Activated naive CD4-positive, alpha-beta T cell treated with anti-CD3 and anti-CD28 coated beads, Interleukin-2, amount 50 U/mL, for 72 hours (primary cell): ENCODE measurements at regions not wholly inside any gene's neighbourhood (a gene's known extent, or its start where the extent isn't known, plus 50 kb on each side); places are given as distances from the start of the nearest gene placed in this dataset.
A peak's percentile ranks its signal among the peaks of the same experiment; 100 is the strongest.

Experiments
- ATAC-seq, 2 donors: fragments of 150-1000 bp; cut with Tn5 transposase; 2 replicates each; pipeline ENCODE4 v1.10.0; 2021; ENCODE audit warnings: mild to moderate bottlenecking in 2 of 2, moderate library complexity in 2 of 2
- DNase-seq, 2 donors: peaks; one replicate each; pipeline ENCODE4 v3.0.0; 2021 to 2022; ENCODE audit warnings: low spot score in 2 of 2
- H3K27ac Mint-ChIP-seq, 2 donors: one replicate each; pipeline ENCODE4 v1.8.0; 2022; ENCODE audit warnings: mild to moderate bottlenecking in 2 of 2, mixed read lengths in 2 of 2
- H3K36me3 Mint-ChIP-seq, 2 donors: one replicate each; pipeline ENCODE4 v1.8.0; 2022; ENCODE audit warnings: mixed read lengths in 2 of 2
- H3K9me3 Mint-ChIP-seq, 2 donors: one replicate each; pipeline ENCODE4 v1.8.0; 2022; ENCODE audit warnings: mixed read lengths in 2 of 2

DNA sequence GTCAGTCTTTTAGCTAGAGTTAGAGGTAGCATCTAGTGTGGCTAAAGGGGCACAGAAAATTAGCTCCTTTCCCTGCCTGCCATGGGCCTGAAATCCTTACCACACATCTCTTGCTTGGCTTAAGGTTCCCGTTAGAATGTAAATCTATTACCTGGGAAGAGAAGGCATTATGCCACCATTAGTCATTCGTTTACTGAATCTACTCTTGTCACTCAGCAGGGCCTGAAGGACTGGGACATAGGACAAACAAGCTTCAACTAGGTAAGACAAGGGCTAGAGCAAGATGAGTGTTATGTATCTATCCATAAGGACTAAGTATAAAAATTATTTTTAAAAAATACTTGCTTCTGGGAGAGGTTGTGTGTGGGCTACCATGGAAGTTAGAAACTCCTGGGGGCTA, 112.4 kb downstream of the CT47B1 start:
- ATAC-seq (no peak), DNase-seq (no peak)
- Mint-ChIP-seq H3K36me3 (no peaks in the 10 kb centered on the region), H3K9me3 (no peaks in the 10 kb centered on the region), H3K27ac (no peak overlapping the region)

DNA sequence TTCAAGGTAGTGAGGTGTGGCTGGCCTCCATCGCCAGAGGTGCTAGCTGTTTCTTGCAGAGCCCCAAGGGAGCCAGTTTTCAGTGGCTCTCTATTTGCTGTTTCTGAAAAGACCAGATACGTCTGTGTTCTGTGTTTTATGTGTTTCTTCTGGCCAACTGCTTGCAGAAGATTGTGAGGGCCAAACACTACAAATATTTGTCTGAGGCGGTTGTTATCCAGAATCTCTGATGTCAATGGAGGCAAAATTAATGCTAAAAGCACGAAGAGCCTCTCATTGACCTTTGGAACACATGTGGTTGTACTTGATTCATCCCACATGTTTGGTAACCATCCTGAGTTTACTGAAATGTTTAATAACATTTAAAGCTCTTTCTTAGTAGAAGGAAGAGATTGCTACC, 113.9 kb downstream of the CT47B1 start:
- Mint-ChIP-seq H3K27ac (no peak overlapping the region), H3K9me3 (no peaks in the 10 kb centered on the region), H3K36me3 (no peaks in the 10 kb centered on the region)
- no peak for ATAC-seq
- no peak for DNase-seq

DNA sequence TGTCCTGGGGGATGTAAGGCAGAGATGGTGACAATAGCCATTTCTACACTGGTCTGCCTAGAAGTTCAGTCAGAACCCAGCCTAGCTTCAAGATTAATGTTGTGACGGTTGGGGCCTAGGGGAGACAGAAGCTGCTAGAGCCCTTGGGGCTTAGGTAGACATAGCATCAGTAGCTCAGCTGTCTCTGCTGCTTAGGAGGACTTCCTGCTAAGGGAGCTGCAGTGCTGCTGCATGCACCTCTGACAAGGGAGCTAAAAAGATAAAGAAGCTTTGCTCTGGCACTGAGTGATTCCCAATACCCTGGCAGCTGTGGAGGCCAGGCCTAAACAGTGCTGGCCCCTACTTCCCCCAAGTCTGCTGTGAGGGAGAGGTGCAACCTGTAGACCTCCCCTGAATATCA, 116.0 kb downstream of the CT47B1 start:
- no peak for ATAC-seq
- H3K27ac Mint-ChIP-seq: peak overlapping the region in 1 of 2 donors; percentile 49

DNA sequence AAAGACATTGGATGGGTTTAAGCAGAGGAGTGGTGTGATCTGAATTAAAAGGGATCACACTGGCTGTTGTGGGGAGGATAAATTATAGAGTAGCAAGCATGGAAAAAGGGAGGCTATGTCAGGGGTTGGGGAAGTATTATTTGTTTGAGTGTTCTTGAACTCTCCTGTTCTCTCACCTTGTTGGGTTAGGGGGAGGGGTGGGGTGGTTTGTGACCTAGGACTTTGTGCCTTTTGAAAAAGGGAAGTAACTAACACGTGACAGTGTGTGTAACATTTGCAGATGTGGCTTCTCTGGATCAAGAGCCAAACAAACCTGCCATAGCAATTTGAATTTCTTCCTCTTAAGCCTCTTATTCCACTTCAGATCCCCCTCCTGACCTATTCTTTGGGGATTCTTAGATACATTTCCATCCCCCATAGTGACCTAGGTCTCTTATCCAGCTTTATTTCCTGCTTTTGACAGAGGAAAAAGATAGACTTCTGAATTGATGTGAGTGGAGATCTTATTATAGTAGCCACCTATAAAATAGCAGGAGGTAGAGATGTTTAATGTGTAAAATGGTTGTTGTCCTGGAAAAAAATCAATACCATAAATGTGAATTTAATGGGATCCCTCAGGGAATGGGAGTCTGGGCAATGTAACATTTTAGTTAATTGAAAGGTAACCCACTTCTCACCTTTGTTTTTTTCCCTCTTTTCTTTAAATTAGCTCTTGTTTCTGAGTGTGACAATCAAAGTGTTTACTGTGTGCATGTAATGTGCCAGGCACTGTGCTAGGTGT, 120.4 kb downstream of the CT47B1 start:
- DNase-seq (no peak), ATAC-seq (no peak)
- no peaks in the 10 kb centered on the region for H3K9me3 Mint-ChIP-seq
- no peaks in the 10 kb centered on the region for H3K36me3 Mint-ChIP-seq
- H3K27ac Mint-ChIP-seq: peak overlapping the region; percentile 2 to 12

More for the DNA sequence above, 116.0 kb downstream of the CT47B1 start:
- no peak for DNase-seq
- Mint-ChIP-seq H3K9me3 (no peaks in the 10 kb centered on the region), H3K36me3 (no peaks in the 10 kb centered on the region)

DNA sequence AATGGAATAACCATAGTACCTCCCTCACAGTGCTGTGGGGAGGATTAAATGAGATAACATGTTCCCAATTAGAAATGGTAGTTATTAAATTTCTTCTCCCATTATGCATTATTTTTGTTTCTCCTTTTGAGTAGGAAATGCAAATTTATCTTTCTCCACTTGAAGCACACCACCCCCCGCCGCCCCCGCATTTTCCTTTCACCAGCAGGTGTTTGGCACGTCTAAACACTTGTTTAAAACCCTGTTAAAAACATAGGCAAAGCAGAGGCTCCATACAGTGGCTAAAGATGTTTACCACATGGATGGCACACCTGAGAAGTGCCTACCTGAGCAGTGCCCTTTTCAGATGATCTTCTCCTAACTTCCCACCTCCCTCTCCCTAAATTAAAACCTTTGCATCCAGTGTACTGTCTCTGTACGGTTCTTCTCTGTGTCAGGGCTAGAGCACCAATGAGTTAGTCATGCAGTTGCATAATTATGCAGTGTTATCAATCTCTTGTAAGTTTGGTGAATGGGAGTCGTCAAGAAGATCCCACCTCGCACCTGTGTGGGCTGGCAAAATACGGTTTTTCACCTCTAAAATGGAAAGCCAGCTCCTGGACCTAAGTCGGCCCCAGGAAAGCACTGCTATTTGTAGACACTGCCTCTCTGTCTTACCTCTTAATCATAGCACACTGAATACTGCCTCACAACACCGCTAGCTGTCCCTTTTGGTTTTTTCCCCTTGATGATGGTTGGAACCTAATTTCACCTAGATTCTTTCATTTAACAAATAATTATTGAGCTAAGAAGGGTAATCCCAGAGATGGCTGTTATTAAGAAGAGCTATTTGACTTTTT, 122.0 kb downstream of the CT47B1 start:
- H3K27ac Mint-ChIP-seq: peak overlapping the region in 1 of 2 donors; percentile 74
- peak; percentile 52 to 85 for ATAC-seq

DNA sequence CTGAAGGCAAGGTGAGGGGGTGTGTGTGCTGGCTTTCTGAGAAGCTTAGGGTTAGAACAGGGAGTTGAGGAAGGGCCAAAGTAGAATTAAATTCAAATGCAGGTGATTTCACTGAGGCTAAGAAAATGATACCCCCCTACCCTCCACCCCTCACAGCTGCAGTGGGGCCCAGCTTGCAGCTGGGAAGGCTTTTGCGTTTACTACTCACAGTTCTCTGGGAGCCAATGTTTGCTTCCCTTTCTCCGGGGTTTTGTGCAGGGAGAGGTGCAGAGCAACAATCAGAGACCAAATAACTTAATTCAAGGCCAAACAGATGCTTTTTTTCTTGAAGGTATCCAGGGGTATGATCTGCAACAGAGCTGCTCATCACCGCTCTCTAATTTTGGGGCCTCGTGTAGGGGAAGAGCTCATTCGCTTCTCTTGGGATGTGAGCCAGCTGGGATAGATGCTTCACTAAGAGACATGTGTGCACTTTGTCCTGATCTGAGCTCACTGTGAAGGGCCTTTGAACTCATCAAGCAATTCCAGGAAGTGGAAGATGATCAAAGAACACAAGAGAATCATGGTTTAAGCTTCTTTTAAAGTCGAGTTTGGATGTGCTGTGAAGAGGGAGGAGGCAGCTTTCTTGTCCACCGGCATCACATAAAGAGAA, 122.7 kb upstream of the C1GALT1C1 start:
- DNase-seq: no peak
- peak in 1 of 2 donors; percentile 21 for ATAC-seq
- no peak overlapping the region for H3K27ac Mint-ChIP-seq

More for the DNA sequence above, 122.0 kb downstream of the CT47B1 start:
- H3K36me3 Mint-ChIP-seq: no peaks in the 10 kb centered on the region
- DNase-seq: no peak
- H3K9me3 Mint-ChIP-seq: no peaks in the 10 kb centered on the region

DNA sequence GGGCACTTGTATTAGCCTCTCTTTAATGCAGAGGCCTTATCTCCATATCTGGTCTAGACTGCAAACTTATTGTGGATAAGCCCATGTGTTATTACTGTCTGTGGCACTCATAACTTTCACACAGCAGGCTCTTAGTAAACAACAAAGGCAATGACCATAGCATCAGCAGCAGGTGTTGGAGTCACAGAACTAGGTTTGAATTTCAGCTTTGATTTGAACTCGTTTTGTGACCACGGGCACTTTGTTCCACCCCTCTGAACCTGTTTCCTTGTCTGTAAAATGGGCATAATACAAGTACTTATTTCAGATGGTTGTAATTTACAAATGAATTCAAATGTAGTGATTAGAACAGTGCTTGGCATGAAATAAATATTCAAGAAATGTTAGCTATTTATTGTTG, 121.8 kb upstream of the C1GALT1C1 start:
- no peak for DNase-seq
- Mint-ChIP-seq H3K9me3 (no peaks in the 10 kb centered on the region), H3K36me3 (no peaks in the 10 kb centered on the region), H3K27ac (no peak overlapping the region)
- ATAC-seq: no peak

More for the DNA sequence above, 122.7 kb upstream of the C1GALT1C1 start:
- H3K36me3 Mint-ChIP-seq: no peaks in the 10 kb centered on the region
- H3K9me3 Mint-ChIP-seq: no peaks in the 10 kb centered on the region

DNA sequence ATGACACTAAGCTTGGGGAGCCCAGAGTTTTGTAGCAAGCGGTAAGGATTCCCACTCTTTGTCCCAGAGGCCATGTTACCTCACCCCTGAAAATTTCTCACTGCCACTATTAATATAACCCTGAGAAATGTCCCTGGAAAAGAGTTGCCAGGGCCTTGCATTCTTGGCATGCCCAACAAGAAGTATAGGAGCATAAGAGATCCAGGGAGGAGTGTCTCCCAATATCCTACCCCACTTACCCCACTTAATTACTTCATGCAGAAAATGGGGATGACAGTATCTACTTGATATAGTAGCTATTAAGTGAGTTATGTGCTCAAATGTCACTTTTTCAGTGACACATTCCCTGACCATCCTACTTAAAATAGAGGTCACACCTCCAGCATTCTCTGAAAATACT, 120.5 kb upstream of the C1GALT1C1 start:
- Mint-ChIP-seq H3K27ac (no peak overlapping the region), H3K9me3 (no peaks in the 10 kb centered on the region), H3K36me3 (peaks cover 0 to 2% of the 10 kb centered on the region in 2 donors)
- DNase-seq (no peak), ATAC-seq (no peak)

DNA sequence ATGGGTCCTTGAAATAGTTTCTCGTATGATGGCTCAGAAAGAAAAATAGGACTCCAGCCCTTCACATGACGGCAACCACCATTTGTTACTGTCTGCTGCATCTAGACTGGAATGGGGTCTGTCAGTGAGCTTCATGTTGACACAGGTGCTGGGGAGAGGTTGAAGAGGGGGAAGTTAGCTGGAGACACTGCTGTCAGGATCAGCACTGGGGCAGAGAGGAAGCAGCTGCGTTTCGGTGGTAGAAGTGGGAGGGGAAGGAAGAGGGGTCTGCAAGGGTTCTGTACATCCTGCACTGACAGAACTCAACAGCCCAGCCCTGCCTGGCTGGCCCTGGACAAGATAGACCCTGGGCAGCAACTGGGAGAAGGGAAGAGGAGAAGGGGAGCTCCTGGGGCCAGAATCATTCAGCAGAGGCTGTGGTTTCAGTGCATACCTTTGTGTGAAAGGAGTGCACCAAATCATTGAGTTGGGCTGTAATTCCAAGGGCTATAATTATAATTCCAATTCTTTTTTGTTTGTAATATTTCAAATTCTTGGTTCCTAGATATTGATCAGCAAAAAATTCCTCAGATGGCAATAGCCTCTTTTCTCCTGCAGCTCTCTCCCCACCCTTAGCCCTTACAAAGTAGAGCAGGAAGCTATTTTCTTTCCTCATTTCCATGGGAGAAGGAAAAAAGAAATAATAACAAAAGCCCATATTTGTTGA, 119.4 kb upstream of the C1GALT1C1 start:
- Mint-ChIP-seq H3K9me3 (peaks cover 0 to 4% of the 10 kb centered on the region in 2 donors), H3K36me3 (peaks cover 0 to 11% of the 10 kb centered on the region in 2 donors), H3K27ac (no peak overlapping the region)
- DNase-seq (no peak), ATAC-seq (no peak)

DNA sequence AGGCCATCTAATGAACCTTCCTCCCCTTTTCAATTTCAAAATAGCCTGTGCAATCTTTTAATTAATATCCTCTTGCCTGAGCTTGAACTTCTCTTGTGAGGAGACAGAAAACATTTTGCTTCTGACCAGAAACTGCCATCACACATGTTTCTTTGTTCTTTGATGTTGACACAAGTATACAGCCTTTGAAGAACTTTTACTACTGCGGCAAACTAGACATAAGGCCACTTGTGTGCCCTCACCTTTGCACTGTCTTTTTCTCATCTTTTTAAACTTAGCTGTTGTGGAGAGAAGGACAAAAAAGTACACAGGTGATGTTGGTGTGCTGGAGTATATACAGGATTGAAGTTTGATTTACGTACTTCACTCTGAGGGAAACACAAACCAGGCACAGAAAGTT, 116.3 kb upstream of the C1GALT1C1 start:
- H3K27ac Mint-ChIP-seq: no peak overlapping the region
- peaks cover 0 to 4% of the 10 kb centered on the region in 2 donors for H3K9me3 Mint-ChIP-seq
- peaks cover 0 to 11% of the 10 kb centered on the region in 2 donors for H3K36me3 Mint-ChIP-seq
- no peak for ATAC-seq
- DNase-seq: no peak

DNA sequence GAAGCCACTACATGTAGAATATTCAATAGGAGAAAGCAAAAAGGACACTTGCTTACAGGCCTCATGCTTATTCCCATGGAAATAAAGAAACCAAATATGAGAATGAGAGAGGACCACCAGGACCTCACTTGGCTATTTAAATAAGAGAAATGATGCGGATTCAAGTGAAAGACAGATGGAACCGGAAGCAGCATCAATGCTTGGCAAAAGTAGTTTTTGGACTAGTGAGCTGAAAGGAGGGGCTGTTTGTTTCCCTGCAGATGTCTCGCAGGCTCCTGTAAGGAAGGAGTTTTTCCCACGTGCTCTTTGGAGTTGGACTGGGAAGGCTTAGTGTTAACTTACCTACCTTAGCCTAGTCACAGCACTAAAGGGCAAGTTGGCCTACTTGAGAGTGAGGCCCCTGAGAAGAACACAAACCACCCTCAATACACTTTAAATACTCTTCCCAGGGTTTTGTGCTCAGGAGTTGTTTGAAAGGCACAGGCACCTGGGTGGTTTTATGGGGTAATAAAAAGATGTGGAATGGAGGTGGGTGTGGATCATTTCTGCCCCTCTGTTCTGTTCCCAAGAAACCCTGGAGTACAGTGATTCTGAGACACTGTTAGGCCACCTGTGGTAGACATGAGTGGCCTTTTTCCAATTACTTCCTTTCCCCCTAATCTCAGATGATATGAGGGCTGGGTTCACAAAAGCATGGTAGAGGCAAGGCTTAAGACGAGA, 113.3 kb upstream of the C1GALT1C1 start:
- no peak for ATAC-seq
- no peak overlapping the region for H3K27ac Mint-ChIP-seq
- DNase-seq: no peak
- H3K9me3 Mint-ChIP-seq: peaks cover 0 to 4% of the 10 kb centered on the region in 2 donors
- H3K36me3 Mint-ChIP-seq: peaks cover 0 to 11% of the 10 kb centered on the region in 2 donors

DNA sequence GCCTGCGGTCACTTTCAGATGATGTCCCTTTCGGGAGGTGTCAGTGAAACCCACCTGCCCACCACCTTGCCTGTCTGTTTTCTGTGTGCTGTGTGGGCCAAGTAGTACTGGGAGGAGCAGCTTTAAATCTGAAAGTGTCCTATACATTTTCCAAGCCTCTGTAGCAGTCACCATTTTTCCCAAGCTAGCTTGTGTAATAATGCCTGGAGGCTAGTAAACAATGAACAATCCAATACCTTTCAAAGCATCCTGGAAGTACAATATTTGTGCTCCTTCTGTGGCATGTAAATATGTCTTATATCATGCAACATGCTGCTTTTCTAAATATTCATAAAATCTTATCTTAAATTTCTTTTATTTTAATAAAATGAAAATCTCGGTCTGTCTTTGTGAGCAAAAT, 111.6 kb upstream of the C1GALT1C1 start:
- ATAC-seq (no peak), DNase-seq (no peak)
- Mint-ChIP-seq H3K27ac (no peak overlapping the region), H3K9me3 (peaks cover 0 to 4% of the 10 kb centered on the region in 2 donors), H3K36me3 (peaks cover 0 to 11% of the 10 kb centered on the region in 2 donors)

DNA sequence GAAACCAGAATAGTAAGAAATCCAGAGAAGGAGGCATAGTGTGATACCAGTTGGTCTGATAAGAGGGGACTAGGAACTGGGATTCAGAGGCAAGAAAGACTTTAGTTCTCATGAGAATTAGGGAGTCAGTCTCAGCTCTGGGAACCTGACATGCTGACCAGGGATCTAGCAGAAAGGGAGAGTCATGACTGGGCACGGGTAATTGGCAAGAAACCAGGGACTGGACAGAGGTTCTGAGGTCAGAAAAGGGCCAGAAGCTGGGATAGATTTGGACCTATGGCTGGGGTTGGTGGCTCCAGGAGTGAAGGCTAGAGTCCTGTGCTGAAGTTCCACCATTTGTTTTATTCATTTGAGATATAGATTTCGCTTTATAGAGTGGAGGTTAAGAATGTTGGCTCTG, 110.2 kb upstream of the C1GALT1C1 start:
- H3K27ac Mint-ChIP-seq: no peak overlapping the region
- DNase-seq (no peak), ATAC-seq (no peak)
- H3K36me3 Mint-ChIP-seq: peaks cover 0 to 6% of the 10 kb centered on the region in 2 donors
- peaks cover 0 to 2% of the 10 kb centered on the region in 2 donors for H3K9me3 Mint-ChIP-seq

DNA sequence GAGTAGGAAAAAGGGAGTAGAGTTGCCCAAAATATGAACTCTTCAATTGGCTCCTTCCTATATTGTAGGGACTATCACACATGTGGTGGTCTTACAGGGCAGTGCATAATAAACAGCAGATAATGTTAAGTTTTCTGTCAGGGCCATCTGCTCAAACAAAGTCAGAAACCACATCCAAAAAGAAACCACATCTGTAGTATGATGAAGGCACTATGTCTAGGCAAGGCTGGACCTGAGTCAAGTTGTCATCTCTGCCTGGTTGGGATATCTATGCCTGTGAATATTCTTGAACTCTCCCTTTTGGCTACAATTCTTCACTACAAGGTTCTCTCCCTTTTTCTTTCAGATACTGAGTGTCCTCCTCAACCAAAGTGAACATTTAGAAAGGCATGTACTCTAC, 109.4 kb upstream of the C1GALT1C1 start:
- Mint-ChIP-seq H3K36me3 (no peaks in the 10 kb centered on the region), H3K27ac (no peak overlapping the region), H3K9me3 (no peaks in the 10 kb centered on the region)
- ATAC-seq (peak in 1 of 2 donors; percentile 47), DNase-seq (no peak)

DNA sequence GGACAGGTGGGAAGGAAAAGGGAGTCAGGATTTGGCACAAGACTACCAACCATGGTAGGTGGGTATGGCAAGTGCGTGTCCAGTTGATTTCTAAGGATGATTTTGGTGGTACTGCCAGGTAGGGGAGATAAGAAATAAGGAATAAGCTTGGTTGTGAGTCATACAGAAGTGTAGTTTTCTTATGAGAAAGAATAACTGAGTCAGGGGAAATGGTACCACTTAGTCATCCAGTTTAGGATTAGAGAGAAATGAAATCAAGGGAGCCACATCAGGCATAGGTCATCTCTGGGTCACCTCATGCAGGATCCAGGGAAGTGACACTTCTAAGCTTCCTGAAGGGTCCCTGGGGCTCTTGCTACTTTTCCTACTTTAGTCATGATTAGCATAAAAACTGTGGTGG, 107.1 kb upstream of the C1GALT1C1 start:
- H3K27ac Mint-ChIP-seq: peak overlapping the region in 1 of 2 donors; percentile 52

DNA sequence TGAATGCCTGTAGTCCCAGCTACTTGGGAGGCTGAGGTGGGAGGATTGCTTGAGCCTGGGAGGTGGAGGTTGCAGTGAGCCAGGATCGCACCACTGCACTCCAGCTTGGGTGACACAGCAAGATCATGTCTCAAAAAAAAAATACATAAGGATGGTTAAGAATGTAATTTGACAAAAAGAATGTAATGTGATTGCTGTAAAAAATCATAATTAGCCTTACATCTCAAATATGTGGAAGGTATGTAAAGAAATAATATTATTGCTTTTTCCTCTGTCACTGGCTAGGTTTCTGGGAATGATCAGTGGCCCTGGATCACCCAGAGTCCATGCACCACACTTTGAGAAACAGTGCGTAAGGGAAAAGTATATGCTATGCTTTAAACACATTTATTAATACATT, 106.1 kb upstream of the C1GALT1C1 start:
- ATAC-seq: no peak
- no peaks in the 10 kb centered on the region for H3K9me3 Mint-ChIP-seq

More for the DNA sequence above, 107.1 kb upstream of the C1GALT1C1 start:
- DNase-seq: no peak
- H3K9me3 Mint-ChIP-seq: no peaks in the 10 kb centered on the region
- peak; percentile 95 to 97 for ATAC-seq
- no peaks in the 10 kb centered on the region for H3K36me3 Mint-ChIP-seq

More for the DNA sequence above, 106.1 kb upstream of the C1GALT1C1 start:
- Mint-ChIP-seq H3K27ac (no peak overlapping the region), H3K36me3 (no peaks in the 10 kb centered on the region)
- no peak for DNase-seq
